ENCODE measurements at regions not wholly inside any gene's neighbourhood (a gene's known extent, or its start where the extent isn't known, plus 50 kb on each side); places are given as distances from the start of the nearest gene placed in this dataset.

- no peak overlapping the region for H3K4me3 Mint-ChIP-seq
- H3K27ac Mint-ChIP-seq, result no peak overlapping the region
- Histone ChIP-seq H3K4me1 (ENCODE audit: insufficient read depth) (no peaks in the 10 kb centered on the region), H3F3A (replicated peaks; ENCODE audit: low read depth) (no peaks in the 10 kb centered on the region), H4K20me1 (replicated peaks; ENCODE audit: insufficient read depth) (no peaks in the 10 kb centered on the region), H3K4me3 (no peak overlapping the region), H3K9me2 (ENCODE audit: insufficient read depth) (no peaks in the 10 kb centered on the region), H3K4me2 (no peak overlapping the region), H3K79me2 (replicated peaks; ENCODE audit: insufficient read depth) (no peaks in the 10 kb centered on the region), H2AFZ (no peak overlapping the region), H3K27me3 (ENCODE audit: insufficient read depth) (no peaks in the 10 kb centered on the region), H3K36me3 (ENCODE audit: insufficient read depth) (no peaks in the 10 kb centered on the region), H3K27ac (ENCODE audit: low read depth) (no peak overlapping the region)
- ATAC-seq (no peak), DNase-seq (ENCODE audit: low spot score) (no peak)
- H3K27me3 Mint-ChIP-seq (ENCODE audit: insufficient read depth, low read depth, poor library complexity), result no peaks in the 10 kb centered on the region
- H3K36me3 Mint-ChIP-seq (ENCODE audit: low read depth), result no peaks in the 10 kb centered on the region
- no peaks in the 10 kb centered on the region for H3K4me1 Mint-ChIP-seq
- TF ChIP-seq, protein P1, sequence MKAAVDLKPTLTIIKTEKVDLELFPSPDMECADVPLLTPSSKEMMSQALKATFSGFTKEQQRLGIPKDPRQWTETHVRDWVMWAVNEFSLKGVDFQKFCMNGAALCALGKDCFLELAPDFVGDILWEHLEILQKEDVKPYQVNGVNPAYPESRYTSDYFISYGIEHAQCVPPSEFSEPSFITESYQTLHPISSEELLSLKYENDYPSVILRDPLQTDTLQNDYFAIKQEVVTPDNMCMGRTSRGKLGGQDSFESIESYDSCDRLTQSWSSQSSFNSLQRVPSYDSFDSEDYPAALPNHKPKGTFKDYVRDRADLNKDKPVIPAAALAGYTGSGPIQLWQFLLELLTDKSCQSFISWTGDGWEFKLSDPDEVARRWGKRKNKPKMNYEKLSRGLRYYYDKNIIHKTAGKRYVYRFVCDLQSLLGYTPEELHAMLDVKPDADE (IDR thresholded peaks at IDR 0.05), result no peak
- TF ChIP-seq ZNF114 (CRISPR knock-in tag; IDR thresholded peaks at IDR 0.05), result no peak
- TF ChIP-seq CTCF (conservative IDR thresholded peaks at IDR 0.05; ENCODE audit: low read depth in 2 of 2), result no peak
- no peak for TF ChIP-seq NANOG (IDR thresholded peaks at IDR 0.05; ENCODE audit: borderline replicate concordance)
- TF ChIP-seq JUNB (IDR thresholded peaks at IDR 0.05; ENCODE audit: unreplicated experiment), result no peak
- TF ChIP-seq, protein P2, sequence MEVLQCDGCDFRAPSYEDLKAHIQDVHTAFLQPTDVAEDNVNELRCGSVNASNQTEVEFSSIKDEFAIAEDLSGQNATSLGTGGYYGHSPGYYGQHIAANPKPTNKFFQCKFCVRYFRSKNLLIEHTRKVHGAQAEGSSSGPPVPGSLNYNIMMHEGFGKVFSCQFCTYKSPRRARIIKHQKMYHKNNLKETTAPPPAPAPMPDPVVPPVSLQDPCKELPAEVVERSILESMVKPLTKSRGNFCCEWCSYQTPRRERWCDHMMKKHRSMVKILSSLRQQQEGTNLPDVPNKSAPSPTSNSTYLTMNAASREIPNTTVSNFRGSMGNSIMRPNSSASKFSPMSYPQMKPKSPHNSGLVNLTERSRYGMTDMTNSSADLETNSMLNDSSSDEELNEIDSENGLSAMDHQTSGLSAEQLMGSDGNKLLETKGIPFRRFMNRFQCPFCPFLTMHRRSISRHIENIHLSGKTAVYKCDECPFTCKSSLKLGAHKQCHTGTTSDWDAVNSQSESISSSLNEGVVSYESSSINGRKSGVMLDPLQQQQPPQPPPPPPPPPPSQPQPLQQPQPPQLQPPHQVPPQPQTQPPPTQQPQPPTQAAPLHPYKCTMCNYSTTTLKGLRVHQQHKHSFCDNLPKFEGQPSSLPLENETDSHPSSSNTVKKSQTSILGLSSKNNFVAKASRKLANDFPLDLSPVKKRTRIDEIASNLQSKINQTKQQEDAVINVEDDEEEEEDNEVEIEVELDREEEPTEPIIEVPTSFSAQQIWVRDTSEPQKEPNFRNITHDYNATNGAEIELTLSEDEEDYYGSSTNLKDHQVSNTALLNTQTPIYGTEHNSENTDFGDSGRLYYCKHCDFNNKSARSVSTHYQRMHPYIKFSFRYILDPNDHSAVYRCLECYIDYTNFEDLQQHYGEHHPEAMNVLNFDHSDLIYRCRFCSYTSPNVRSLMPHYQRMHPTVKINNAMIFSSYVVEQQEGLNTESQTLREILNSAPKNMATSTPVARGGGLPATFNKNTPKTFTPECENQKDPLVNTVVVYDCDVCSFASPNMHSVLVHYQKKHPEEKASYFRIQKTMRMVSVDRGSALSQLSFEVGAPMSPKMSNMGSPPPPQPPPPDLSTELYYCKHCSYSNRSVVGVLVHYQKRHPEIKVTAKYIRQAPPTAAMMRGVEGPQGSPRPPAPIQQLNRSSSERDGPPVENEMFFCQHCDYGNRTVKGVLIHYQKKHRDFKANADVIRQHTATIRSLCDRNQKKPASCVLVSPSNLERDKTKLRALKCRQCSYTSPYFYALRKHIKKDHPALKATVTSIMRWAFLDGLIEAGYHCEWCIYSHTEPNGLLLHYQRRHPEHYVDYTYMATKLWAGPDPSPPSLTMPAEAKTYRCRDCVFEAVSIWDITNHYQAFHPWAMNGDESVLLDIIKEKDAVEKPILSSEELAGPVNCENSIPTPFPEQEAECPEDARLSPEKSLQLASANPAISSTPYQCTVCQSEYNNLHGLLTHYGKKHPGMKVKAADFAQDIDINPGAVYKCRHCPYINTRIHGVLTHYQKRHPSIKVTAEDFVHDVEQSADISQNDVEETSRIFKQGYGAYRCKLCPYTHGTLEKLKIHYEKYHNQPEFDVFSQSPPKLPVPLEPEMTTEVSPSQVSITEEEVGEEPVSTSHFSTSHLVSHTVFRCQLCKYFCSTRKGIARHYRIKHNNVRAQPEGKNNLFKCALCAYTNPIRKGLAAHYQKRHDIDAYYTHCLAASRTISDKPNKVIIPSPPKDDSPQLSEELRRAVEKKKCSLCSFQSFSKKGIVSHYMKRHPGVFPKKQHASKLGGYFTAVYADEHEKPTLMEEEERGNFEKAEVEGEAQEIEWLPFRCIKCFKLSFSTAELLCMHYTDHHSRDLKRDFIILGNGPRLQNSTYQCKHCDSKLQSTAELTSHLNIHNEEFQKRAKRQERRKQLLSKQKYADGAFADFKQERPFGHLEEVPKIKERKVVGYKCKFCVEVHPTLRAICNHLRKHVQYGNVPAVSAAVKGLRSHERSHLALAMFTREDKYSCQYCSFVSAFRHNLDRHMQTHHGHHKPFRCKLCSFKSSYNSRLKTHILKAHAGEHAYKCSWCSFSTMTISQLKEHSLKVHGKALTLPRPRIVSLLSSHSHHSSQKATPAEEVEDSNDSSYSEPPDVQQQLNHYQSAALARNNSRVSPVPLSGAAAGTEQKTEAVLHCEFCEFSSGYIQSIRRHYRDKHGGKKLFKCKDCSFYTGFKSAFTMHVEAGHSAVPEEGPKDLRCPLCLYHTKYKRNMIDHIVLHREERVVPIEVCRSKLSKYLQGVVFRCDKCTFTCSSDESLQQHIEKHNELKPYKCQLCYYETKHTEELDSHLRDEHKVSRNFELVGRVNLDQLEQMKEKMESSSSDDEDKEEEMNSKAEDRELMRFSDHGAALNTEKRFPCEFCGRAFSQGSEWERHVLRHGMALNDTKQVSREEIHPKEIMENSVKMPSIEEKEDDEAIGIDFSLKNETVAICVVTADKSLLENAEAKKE (CRISPR knock-in tag; IDR thresholded peaks at IDR 0.05), result no peak
- no peak for TF ChIP-seq ZNF331 (CRISPR knock-in tag; IDR thresholded peaks at IDR 0.05; ENCODE audit: low read depth)
- no peak for TF ChIP-seq POLR2AphosphoS5 (IDR thresholded peaks at IDR 0.05; ENCODE audit: low read depth)
- TF ChIP-seq EZH2 (IDR thresholded peaks at IDR 0.05; ENCODE audit: low read depth, unreplicated experiment), result no peak
- TF ChIP-seq REST (IDR thresholded peaks at IDR 0.05; ENCODE audit: unreplicated experiment), result no peak
- H3K9me3 Mint-ChIP-seq, result 0 out of 3 replicates have a peak, but pooled peaks cover 3% of the 10 kb centered on the region
These were observed 564.7 kb downstream of the BMP2 start for GRCh38 chr20:7332169-7332568.

Data from GM23338 (cell line).